Kidney tubule cell (primary cell): ENCODE measurements at regions not wholly inside any gene's neighbourhood (a gene's known extent, or its start where the extent isn't known, plus 50 kb on each side); places are given as distances from the start of the nearest gene placed in this dataset.
A peak's percentile ranks its signal among the peaks of the same experiment; 100 is the strongest.

Experiments used
- DNase-seq: peaks from one replicate; pipeline ENCODE4 v3.0.0-alpha.2; 2018; ENCODE audit warnings: low spot score

GRCh38 chr15:47506329-47507100, 210.8 kb upstream of the SEMA6D start:
- peak; percentile 8 for DNase-seq

GRCh38 chr15:47507221-47507985, 209.9 kb upstream of the SEMA6D start:
- no peak for DNase-seq

DNA sequence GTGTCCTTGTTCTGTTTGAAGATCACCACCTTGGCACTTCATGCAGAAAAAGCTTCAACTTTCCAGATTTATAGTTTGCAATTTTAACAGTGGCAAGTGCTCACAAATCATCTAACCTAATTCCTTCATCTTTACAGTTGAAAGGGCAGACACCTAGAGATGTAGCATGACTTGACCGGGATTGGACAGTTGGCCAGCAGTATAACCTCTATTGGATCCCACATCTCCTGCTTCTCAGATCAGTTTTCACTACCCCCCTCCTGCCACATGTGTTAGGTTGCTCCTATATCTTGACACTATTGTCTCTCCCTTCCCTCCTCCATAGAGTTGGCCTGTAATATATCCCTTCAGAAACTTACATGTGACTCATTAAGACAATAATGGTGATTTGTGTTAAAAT, 206.0 kb upstream of the SEMA6D start:
- DNase-seq, result no peak

- DNase-seq, result no peak
Measured at GRCh38 chr15:47513471-47513870, 203.8 kb upstream of the SEMA6D start.

GRCh38 chr15:47514200-47514652, 203.1 kb upstream of the SEMA6D start:
- peak; percentile 25 for DNase-seq

DNA sequence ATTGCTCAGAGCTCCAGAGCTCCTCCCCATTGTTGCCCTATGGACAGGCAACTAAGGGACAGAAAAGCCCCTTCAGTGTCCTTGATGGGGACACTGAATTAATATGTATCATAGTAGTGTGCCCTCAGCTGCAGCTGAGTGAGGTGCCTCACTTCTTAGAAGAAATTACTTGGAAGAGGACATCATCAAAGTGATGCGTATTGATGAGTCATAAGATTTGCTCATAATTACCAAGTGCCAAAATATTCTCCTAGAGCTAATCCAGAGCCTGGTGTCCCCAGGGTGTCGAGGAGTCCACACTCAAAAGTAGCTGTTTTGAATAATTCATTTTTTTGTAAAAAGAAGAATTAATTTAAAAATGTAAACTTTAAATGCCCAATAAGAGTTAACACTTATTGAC, 200.7 kb upstream of the SEMA6D start:
- DNase-seq, result peak; percentile 12

DNA sequence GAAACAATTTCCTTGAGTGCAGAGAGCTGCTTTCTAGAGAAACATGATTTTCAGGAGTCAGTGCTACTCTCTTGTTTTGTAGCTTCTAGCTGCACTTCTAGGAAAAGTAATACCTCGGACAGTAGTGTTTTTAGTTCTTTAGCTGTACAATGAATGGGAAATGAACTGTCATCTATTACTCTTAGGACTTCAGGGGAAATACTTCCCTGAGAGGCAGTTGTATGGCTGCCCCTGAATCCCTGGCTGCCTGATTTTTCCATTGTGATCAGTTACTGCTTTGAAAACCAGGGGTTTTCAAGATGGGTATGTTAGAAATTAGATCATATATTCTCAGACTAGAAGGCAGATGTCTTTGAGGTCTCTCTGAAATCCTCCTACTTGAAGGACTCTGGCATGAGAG, 200.3 kb upstream of the SEMA6D start:
- no peak for DNase-seq

DNA sequence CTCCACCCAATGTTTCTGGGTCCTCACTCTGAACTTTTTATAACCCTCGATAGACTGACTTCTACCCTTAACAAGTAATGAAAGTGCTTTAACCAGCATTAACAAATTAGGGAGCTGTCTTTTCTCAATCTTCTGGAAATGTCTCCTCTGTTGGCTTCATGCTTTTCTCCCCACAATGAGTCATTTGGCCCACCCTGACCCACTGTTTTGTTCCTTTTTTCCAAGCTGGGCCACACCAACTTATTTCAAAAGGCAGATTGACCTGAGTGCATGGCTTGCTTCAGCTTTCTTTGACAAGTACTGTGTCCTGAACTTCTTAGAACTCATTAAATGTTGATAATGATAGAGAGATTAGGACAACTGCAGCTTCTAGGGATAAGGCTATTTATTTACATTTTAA, 199.6 kb upstream of the SEMA6D start:
- DNase-seq, result no peak

- peak; percentile 5 for DNase-seq
Measured at GRCh38 chr15:47523681-47524475, 193.4 kb upstream of the SEMA6D start.

GRCh38 chr15:47529241-47529640, 188.1 kb upstream of the SEMA6D start:
- DNase-seq, result no peak

GRCh38 chr15:47534673-47535072, 182.6 kb upstream of the SEMA6D start:
- no peak for DNase-seq

- DNase-seq, result no peak
Measured at GRCh38 chr15:47541562-47541961, 175.7 kb upstream of the SEMA6D start.

- DNase-seq, result no peak
Measured at GRCh38 chr15:47542312-47542989, 174.9 kb upstream of the SEMA6D start.

GRCh38 chr15:47548231-47548630, 169.1 kb upstream of the SEMA6D start:
- no peak for DNase-seq

DNA sequence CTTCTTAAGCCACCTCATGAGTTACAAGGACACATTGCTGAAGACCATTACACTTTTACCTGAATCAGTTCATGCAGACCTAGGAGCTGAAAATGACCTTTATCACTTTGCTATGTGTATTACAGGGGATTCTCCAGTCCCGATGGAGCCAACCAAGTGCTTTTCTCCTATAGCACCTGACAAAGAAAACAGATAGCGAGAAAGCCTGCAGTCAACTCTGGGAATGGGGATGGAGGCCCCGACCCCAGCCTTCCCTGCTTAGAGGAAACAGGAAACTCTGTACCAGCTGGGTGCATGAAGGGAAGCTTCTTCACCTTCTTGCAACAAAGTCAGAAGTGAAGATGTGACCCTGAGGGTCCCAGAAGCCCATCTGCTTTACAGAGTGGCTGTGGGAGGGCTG, 168.3 kb upstream of the SEMA6D start:
- DNase-seq, result no peak

GRCh38 chr15:47551079-47551478, 166.2 kb upstream of the SEMA6D start:
- no peak for DNase-seq

GRCh38 chr15:47551546-47551945, 165.8 kb upstream of the SEMA6D start:
- no peak for DNase-seq

- no peak for DNase-seq
Measured at GRCh38 chr15:47552978-47553608, 164.2 kb upstream of the SEMA6D start.

DNA sequence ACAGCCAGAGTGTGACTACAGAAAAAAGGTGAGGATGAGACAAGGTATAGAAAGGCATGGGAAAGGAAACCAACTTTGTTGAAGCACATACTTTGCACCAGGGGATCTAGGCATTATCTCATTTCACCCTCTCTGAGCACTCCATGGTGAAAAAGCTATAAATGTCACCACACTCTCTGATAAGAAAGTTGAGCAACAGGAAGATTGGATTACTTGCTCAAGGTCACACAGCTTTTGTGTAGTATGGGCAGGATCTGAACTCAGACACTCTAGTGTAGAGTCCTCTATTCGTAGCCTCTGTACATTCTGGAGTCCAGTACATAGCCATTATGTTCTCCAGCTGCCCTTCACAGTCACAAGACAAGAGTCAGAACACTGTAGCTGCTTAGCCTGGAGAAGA, 163.4 kb upstream of the SEMA6D start:
- DNase-seq, result no peak

DNA sequence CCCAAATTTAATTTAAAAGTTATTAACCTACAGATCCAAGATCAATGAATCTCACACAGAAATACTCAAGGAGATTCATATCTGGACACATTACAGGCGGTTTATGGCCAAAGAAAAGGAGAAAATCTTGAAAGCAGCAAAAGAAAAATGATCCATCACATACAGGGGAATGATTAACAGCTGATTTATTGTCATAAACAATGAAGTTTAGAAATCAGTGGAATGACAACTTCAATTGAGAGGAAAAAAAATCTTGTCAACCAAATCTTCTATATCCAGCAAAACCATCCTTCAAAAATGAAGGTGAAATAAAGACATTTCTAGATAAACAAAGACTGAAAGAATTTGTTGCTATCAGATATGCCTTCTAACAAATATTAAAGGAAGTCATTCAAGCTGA, 156.2 kb upstream of the SEMA6D start:
- no peak for DNase-seq

- no peak for DNase-seq
Measured at GRCh38 chr15:47565949-47566348, 151.4 kb upstream of the SEMA6D start.

- DNase-seq, result no peak
Measured at GRCh38 chr15:47566610-47567009, 150.7 kb upstream of the SEMA6D start.
